HEK293 (cell line): ENCODE measurements at regions not wholly inside any gene's neighbourhood (a gene's known extent, or its start where the extent isn't known, plus 50 kb on each side); places are given as distances from the start of the nearest gene placed in this dataset.

ENCODE experiments used
- BCL11B ChIP-seq: fragments of 450-650 bp; formaldehyde crosslinking; IDR thresholded peaks from 2 replicates; pipeline ENCODE4 v1.5.1; 2016; ENCODE audit warnings: low read depth, missing biosample characterization, missing genetic modification characterization
- FEZF1 ChIP-seq: fragments of 450-650 bp; formaldehyde crosslinking; IDR thresholded peaks from 2 replicates; pipeline ENCODE4 v1.5.1; 2016; ENCODE audit warnings: missing biosample characterization, missing genetic modification characterization
- HOXD13 ChIP-seq: sonication (generic); formaldehyde crosslinking; IDR thresholded peaks from 2 replicates; pipeline ENCODE4 v1.8.0; 2022; ENCODE audit warnings: missing genetic modification reagents, borderline replicate concordance
- SALL2 ChIP-seq: fragments of 450-650 bp; formaldehyde crosslinking; IDR thresholded peaks from 2 replicates; pipeline ENCODE4 v1.5.0; 2017; ENCODE audit warnings: missing biosample characterization, mild to moderate bottlenecking, missing genetic modification characterization, borderline replicate concordance
- ZBTB6 ChIP-seq: fragments of 450-650 bp; formaldehyde crosslinking; IDR thresholded peaks from 2 replicates; pipeline ENCODE4 v1.5.1; 2017; ENCODE audit warnings: missing biosample characterization, missing genetic modification characterization
- ZEB2 ChIP-seq: fragments of 450-650 bp; formaldehyde crosslinking; IDR thresholded peaks from 2 replicates; pipeline ENCODE4 v1.5.1; 2016; ENCODE audit warnings: missing biosample characterization, missing genetic modification characterization
- ZFP37 ChIP-seq: fragments of 450-650 bp; formaldehyde crosslinking; IDR thresholded peaks from 2 replicates; pipeline ENCODE4 v1.5.1; 2016; ENCODE audit warnings: missing biosample characterization, missing genetic modification characterization
- ZFP69B ChIP-seq: fragments of 450-650 bp; formaldehyde crosslinking; IDR thresholded peaks from 2 replicates; pipeline ENCODE4 v1.5.1; 2016; ENCODE audit warnings: missing biosample characterization, missing genetic modification characterization
- ZNF121 ChIP-seq: fragments of 450-650 bp; formaldehyde crosslinking; IDR thresholded peaks from 2 replicates; pipeline ENCODE4 v1.5.1; 2016; ENCODE audit warnings: missing biosample characterization, missing genetic modification characterization
- ZNF146 ChIP-seq: fragments of 450-650 bp; formaldehyde crosslinking; IDR thresholded peaks from 2 replicates; pipeline ENCODE4 v1.5.1; 2016; ENCODE audit warnings: missing biosample characterization, missing genetic modification characterization
- ZNF18 ChIP-seq: fragments of 450-650 bp; formaldehyde crosslinking; IDR thresholded peaks from 2 replicates; pipeline ENCODE4 v1.5.1; 2016; ENCODE audit warnings: missing biosample characterization, missing genetic modification characterization
- ZNF19 ChIP-seq: fragments of 450-650 bp; formaldehyde crosslinking; IDR thresholded peaks from 2 replicates; pipeline ENCODE4; 2016; ENCODE audit warnings: missing biosample characterization, missing genetic modification characterization, low read depth
- ZNF223 ChIP-seq: fragments of 450-650 bp; formaldehyde crosslinking; IDR thresholded peaks from 2 replicates; pipeline ENCODE4 v1.5.1; 2016; ENCODE audit warnings: missing biosample characterization, missing genetic modification characterization
- ZNF239 ChIP-seq: fragments of 450-650 bp; formaldehyde crosslinking; IDR thresholded peaks from 2 replicates; pipeline ENCODE4 v1.5.1; 2016; ENCODE audit warnings: missing biosample characterization, missing genetic modification characterization
- ZNF280D ChIP-seq: fragments of 450-650 bp; formaldehyde crosslinking; IDR thresholded peaks from 2 replicates; pipeline ENCODE4 v1.5.1; 2016; ENCODE audit warnings: missing biosample characterization, missing genetic modification characterization
- ZNF350 ChIP-seq: fragments of 450-650 bp; formaldehyde crosslinking; IDR thresholded peaks from 2 replicates; pipeline ENCODE4 v1.5.0; 2017; ENCODE audit warnings: missing biosample characterization, mild to moderate bottlenecking, missing genetic modification characterization
- ZNF366 ChIP-seq: fragments of 450-650 bp; formaldehyde crosslinking; conservative IDR thresholded peaks from 2 replicates; pipeline ENCODE4 v1.5.1; 2016; ENCODE audit warnings: missing biosample characterization, missing genetic modification characterization
- ZNF571 ChIP-seq: fragments of 450-650 bp; formaldehyde crosslinking; IDR thresholded peaks from 2 replicates; pipeline ENCODE4 v1.5.0; 2017; ENCODE audit warnings: missing biosample characterization, missing genetic modification characterization
- ZNF670 ChIP-seq: fragments of 450-650 bp; formaldehyde crosslinking; IDR thresholded peaks from 2 replicates; pipeline ENCODE4 v1.5.1; 2016; ENCODE audit warnings: missing biosample characterization, missing genetic modification characterization, low read depth
- ZNF701 ChIP-seq: fragments of 450-650 bp; formaldehyde crosslinking; IDR thresholded peaks from 2 replicates; pipeline ENCODE4 v1.5.1; 2016; ENCODE audit warnings: missing biosample characterization, missing genetic modification characterization
- ZNF768 ChIP-seq: fragments of 450-650 bp; formaldehyde crosslinking; IDR thresholded peaks from 2 replicates; pipeline ENCODE4 v1.5.1; 2018; ENCODE audit warnings: missing biosample characterization, mild to moderate bottlenecking, missing genetic modification characterization
- ZNF776 ChIP-seq: fragments of 450-650 bp; formaldehyde crosslinking; IDR thresholded peaks from 2 replicates; pipeline ENCODE4 v1.5.0; 2017; ENCODE audit warnings: missing biosample characterization, missing genetic modification characterization, borderline replicate concordance
- ZNF777 ChIP-seq: fragments of 450-650 bp; formaldehyde crosslinking; IDR thresholded peaks from 2 replicates; pipeline ENCODE4 v1.5.1; 2017; ENCODE audit warnings: missing biosample characterization, missing genetic modification characterization, borderline replicate concordance
- ZSCAN30 ChIP-seq: fragments of 450-650 bp; IDR thresholded peaks from 2 replicates; pipeline ENCODE4 v1.5.1; 2018; ENCODE audit warnings: missing biosample characterization, mild to moderate bottlenecking, missing genetic modification characterization, moderate library complexity
- ZSCAN4 ChIP-seq: fragments of 450-650 bp; formaldehyde crosslinking; IDR thresholded peaks from 2 replicates; pipeline ENCODE4 v1.5.1; 2017; ENCODE audit warnings: missing biosample characterization, missing genetic modification characterization
- TF ChIP-seq, protein P1 (sequence below): fragments of 450-650 bp; IDR thresholded peaks from 2 replicates; pipeline ENCODE4 v1.5.1; 2018; ENCODE audit warnings: missing biosample characterization, missing genetic modification characterization
- TF ChIP-seq, protein P2 (sequence below): fragments of 450-650 bp; formaldehyde crosslinking; IDR thresholded peaks from 2 replicates; pipeline ENCODE4 v1.5.1; 2016; ENCODE audit warnings: missing biosample characterization, missing genetic modification characterization
- TF ChIP-seq, protein P3 (sequence below): fragments of 450-650 bp; formaldehyde crosslinking; IDR thresholded peaks from 2 replicates; pipeline ENCODE4 v1.5.1; 2016; ENCODE audit warnings: missing biosample characterization, missing genetic modification characterization

GRCh38 chr15:66842710-66843441, 140.8 kb downstream of the SMAD6 start (continued):
- TF ChIP-seq, protein P1, sequence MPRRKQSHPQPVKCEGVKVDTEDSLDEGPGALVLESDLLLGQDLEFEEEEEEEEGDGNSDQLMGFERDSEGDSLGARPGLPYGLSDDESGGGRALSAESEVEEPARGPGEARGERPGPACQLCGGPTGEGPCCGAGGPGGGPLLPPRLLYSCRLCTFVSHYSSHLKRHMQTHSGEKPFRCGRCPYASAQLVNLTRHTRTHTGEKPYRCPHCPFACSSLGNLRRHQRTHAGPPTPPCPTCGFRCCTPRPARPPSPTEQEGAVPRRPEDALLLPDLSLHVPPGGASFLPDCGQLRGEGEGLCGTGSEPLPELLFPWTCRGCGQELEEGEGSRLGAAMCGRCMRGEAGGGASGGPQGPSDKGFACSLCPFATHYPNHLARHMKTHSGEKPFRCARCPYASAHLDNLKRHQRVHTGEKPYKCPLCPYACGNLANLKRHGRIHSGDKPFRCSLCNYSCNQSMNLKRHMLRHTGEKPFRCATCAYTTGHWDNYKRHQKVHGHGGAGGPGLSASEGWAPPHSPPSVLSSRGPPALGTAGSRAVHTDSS (tag by site-specific recombination), result no peak
- TF ChIP-seq BCL11B (tag by site-specific recombination) (no peak), HOXD13 (CRISPR knock-in tag) (no peak), SALL2 (tag by site-specific recombination) (no peak), ZEB2 (tag by site-specific recombination) (peak; percentile 52), ZFP37 (peak; percentile 57; the same call in 1 of the 2 replicates), ZBTB6 (tag by site-specific recombination) (no peak), ZNF19 (tag by site-specific recombination) (peak; percentile 35; the same call in 1 of the 2 replicates), ZNF223 (tag by site-specific recombination) (no peak), ZSCAN4 (tag by site-specific recombination) (no peak), ZFP69B (tag by site-specific recombination) (peak; percentile 65; the same call in 1 of the 2 replicates), ZNF777 (no peak), ZSCAN30 (tag by site-specific recombination) (peak; percentile 93), ZNF280D (tag by site-specific recombination) (no peak), ZNF768 (no peak), ZNF121 (tag by site-specific recombination) (no peak), ZNF670 (tag by site-specific recombination) (no peak), ZNF239 (tag by site-specific recombination) (no peak), ZNF571 (tag by site-specific recombination) (no peak), ZNF701 (tag by site-specific recombination) (no peak), ZNF366 (tag by site-specific recombination) (peak; percentile 50), ZNF18 (tag by site-specific recombination) (no peak), ZNF146 (tag by site-specific recombination) (no peak), FEZF1 (tag by site-specific recombination) (peak; percentile 61), ZNF350 (no peak), ZNF776 (no peak)
- TF ChIP-seq, protein P2, sequence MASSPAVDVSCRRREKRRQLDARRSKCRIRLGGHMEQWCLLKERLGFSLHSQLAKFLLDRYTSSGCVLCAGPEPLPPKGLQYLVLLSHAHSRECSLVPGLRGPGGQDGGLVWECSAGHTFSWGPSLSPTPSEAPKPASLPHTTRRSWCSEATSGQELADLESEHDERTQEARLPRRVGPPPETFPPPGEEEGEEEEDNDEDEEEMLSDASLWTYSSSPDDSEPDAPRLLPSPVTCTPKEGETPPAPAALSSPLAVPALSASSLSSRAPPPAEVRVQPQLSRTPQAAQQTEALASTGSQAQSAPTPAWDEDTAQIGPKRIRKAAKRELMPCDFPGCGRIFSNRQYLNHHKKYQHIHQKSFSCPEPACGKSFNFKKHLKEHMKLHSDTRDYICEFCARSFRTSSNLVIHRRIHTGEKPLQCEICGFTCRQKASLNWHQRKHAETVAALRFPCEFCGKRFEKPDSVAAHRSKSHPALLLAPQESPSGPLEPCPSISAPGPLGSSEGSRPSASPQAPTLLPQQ (tag by site-specific recombination), result no peak
- TF ChIP-seq, protein P3, sequence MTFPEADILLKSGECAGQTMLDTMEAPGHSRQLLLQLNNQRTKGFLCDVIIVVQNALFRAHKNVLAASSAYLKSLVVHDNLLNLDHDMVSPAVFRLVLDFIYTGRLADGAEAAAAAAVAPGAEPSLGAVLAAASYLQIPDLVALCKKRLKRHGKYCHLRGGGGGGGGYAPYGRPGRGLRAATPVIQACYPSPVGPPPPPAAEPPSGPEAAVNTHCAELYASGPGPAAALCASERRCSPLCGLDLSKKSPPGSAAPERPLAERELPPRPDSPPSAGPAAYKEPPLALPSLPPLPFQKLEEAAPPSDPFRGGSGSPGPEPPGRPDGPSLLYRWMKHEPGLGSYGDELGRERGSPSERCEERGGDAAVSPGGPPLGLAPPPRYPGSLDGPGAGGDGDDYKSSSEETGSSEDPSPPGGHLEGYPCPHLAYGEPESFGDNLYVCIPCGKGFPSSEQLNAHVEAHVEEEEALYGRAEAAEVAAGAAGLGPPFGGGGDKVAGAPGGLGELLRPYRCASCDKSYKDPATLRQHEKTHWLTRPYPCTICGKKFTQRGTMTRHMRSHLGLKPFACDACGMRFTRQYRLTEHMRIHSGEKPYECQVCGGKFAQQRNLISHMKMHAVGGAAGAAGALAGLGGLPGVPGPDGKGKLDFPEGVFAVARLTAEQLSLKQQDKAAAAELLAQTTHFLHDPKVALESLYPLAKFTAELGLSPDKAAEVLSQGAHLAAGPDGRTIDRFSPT (tag by site-specific recombination), result no peak
